ENCODE measurements at regions not wholly inside any gene's neighbourhood (a gene's known extent, or its start where the extent isn't known, plus 50 kb on each side); places are given as distances from the start of the nearest gene placed in this dataset.

GRCh38 chr16:73831220-73831619, 465.4 kb upstream of the PSMD7 start:
- TF ChIP-seq POLR2A (IDR thresholded peaks at IDR 0.05; ENCODE audit: low read depth, low read length) (no peak), MXI1 (IDR thresholded peaks at IDR 0.05; ENCODE audit: borderline replicate concordance, low read depth, low read length) (no peak), MAZ (IDR thresholded peaks at IDR 0.05; ENCODE audit: borderline replicate concordance, low read depth, low read length) (no peak), CEBPB (IDR thresholded peaks at IDR 0.05; ENCODE audit: low read depth, low read length) (no peak), CTCF (conservative IDR thresholded peaks at IDR 0.05; ENCODE audit: low read depth, low read length) (no peak), RCOR1 (IDR thresholded peaks at IDR 0.05; ENCODE audit: insufficient replicate concordance, low read length) (no peak), RAD21 (IDR thresholded peaks at IDR 0.05; ENCODE audit: low read length) (no peak), RFX5 (IDR thresholded peaks at IDR 0.05; ENCODE audit: low read depth, low read length) (no peak), SMC3 (IDR thresholded peaks at IDR 0.05; ENCODE audit: low read depth, low read length) (no peak), BHLHE40 (IDR thresholded peaks at IDR 0.05; ENCODE audit: low read depth, low read length) (no peak), MAFK (IDR thresholded peaks at IDR 0.05; ENCODE audit: low read depth, low read length) (no peak), CHD1 (IDR thresholded peaks at IDR 0.05; ENCODE audit: low read depth, low read length) (no peak)
- TF ChIP-seq, protein P1, sequence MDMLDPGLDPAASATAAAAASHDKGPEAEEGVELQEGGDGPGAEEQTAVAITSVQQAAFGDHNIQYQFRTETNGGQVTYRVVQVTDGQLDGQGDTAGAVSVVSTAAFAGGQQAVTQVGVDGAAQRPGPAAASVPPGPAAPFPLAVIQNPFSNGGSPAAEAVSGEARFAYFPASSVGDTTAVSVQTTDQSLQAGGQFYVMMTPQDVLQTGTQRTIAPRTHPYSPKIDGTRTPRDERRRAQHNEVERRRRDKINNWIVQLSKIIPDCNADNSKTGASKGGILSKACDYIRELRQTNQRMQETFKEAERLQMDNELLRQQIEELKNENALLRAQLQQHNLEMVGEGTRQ (IDR thresholded peaks at IDR 0.05; ENCODE audit: low read depth, low read length): no peak
